A549 (cell line): ENCODE measurements at regions not wholly inside any gene's neighbourhood (a gene's known extent, or its start where the extent isn't known, plus 50 kb on each side); places are given as distances from the start of the nearest gene placed in this dataset.
"Not testable (repeated sequence)": the region's sequence is repeated elsewhere in the genome, so short reads cannot be mapped to it uniquely, and the experiment has no call there.

ENCODE experiments used
- ATAC-seq, 2 experiments: fragments of 200-7000 bp in 1 of 2; fragments of >200 bp in 1 of 2; cut with Nextera tagmentation in 1 of 2; cut with Tn5 transposase in 1 of 2; 3 replicates each; pipeline versions ENCODE4 v1.8.0 to v1.9.1; 2018 to 2020; ENCODE audit warnings: mild to moderate bottlenecking in 1 of 2, moderate library complexity in 1 of 2
- CTCF ChIA-PET: fragments of 300-600 bp; sonication (Branson Sonifier 250); formaldehyde crosslinking; extraction: SDS; loops from one replicate; lab custom pipeline; 2021; ENCODE audit warnings: antibody characterized with exemption, inconsistent platforms; lab: Yijun Ruan, JAX
- POLR2A ChIA-PET: fragments of 350-600 bp; formaldehyde crosslinking; extraction: SDS; loops from one replicate; lab custom pipeline; 2021; ENCODE audit warnings: antibody characterized with exemption, inconsistent platforms; lab: Yijun Ruan, JAX
- DNase-seq, 2 experiments: peaks; one replicate each; pipeline versions ENCODE4 v3.0.0 to v3.0.0-alpha.2; 2011 to 2016; ENCODE audit warnings: low read depth in 1 of 2, low spot score in 1 of 2
- FAIRE-seq: peaks from 2 replicates; lab custom pipeline; 2011; peaks lifted over from hg19 to GRCh38; lab: Jason Lieb, UNC
- H3K27ac ChIP-seq, 2 experiments: fragments of >200 bp; sonication (Bioruptor Twin); formaldehyde crosslinking; 3 replicates each; pipeline ENCODE4 v1.5.1; 2016 to 2017
- H3K4me1 ChIP-seq: fragments of >200 bp; sonication (Bioruptor Twin); formaldehyde crosslinking; 3 replicates; pipeline ENCODE4 v1.6.1; 2016
- H3K4me2 ChIP-seq: fragments of >200 bp; sonication (Bioruptor Twin); formaldehyde crosslinking; 3 replicates; pipeline ENCODE4 v1.6.1; 2016
- H3K4me3 ChIP-seq: fragments of >200 bp; sonication (Bioruptor Twin); formaldehyde crosslinking; 3 replicates; pipeline ENCODE4 v1.5.1; 2016
- H3K9me3 ChIP-seq: fragments of >200 bp; sonication (Bioruptor Twin); formaldehyde crosslinking; 3 replicates; pipeline ENCODE4 v1.6.1; 2016
- BCL3 ChIP-seq: fragments of >200 bp; sonication (Bioruptor Twin); formaldehyde crosslinking; IDR thresholded peaks from 3 replicates; pipeline ENCODE4 v1.6.1; 2016
- CEBPB ChIP-seq, 2 experiments: fragments of >200 bp in 1 of 2; sonication (Bioruptor Twin) in 1 of 2; formaldehyde crosslinking in 1 of 2; IDR thresholded peaks; 2 replicates each; pipeline ENCODE4 v1.6.1; 2012 to 2016
- ESRRA ChIP-seq: fragments of 150-350 bp; IDR thresholded peaks from 2 replicates; pipeline ENCODE4 v1.6.1; 2014; ENCODE audit warnings: mild to moderate bottlenecking, low read length, borderline replicate concordance
- FOXS1 ChIP-seq: fragments of 250-450 bp; sonication (Bioruptor Pico); IDR thresholded peaks from 2 replicates; pipeline ENCODE4 v1.5.0; 2020; ENCODE audit warnings: mild to moderate bottlenecking, moderate library complexity
- GATA3 ChIP-seq: IDR thresholded peaks from 2 replicates; pipeline ENCODE4 v1.6.1; 2012; ENCODE audit warnings: borderline replicate concordance
- HDAC2 ChIP-seq: fragments of 200-600 bp; sonication (generic); IDR thresholded peaks from 2 replicates; pipeline ENCODE4 v1.6.1; 2016
- HES2 ChIP-seq: fragments of >200 bp; sonication (Bioruptor Twin); formaldehyde crosslinking; IDR thresholded peaks from 2 replicates; pipeline ENCODE4 v1.6.1; 2016
- HEYL ChIP-seq: fragments of 250-450 bp; sonication (Bioruptor Pico); IDR thresholded peaks from 2 replicates; pipeline ENCODE4 v1.8.0; 2021; ENCODE audit warnings: mild to moderate bottlenecking, moderate library complexity
- HOXA7 ChIP-seq: fragments of 250-450 bp; sonication (Bioruptor Pico); IDR thresholded peaks from 2 replicates; pipeline ENCODE4 v1.5.0; 2020; ENCODE audit warnings: mild to moderate bottlenecking, moderate library complexity
- JUN ChIP-seq, 2 experiments: fragments of >200 bp; sonication (Bioruptor Twin); formaldehyde crosslinking; IDR thresholded peaks; 2 replicates in 1 of 2; 3 replicates in 1 of 2; pipeline ENCODE4 v1.6.1; 2016 to 2017
- MAZ ChIP-seq: fragments of 150-350 bp; IDR thresholded peaks from 2 replicates; pipeline ENCODE4 v1.6.1; 2014; ENCODE audit warnings: antibody characterized with exemption, low read depth, low read length, borderline replicate concordance
- REST ChIP-seq: fragments of 200-600 bp; sonication (generic); IDR thresholded peaks from 2 replicates; pipeline ENCODE4 v1.6.1; 2016; ENCODE audit warnings: antibody characterized with exemption, mild to moderate bottlenecking, moderate library complexity
- SREBF2 ChIP-seq: fragments of 450-650 bp; IDR thresholded peaks from 2 replicates; pipeline ENCODE4 v1.6.1; 2014; ENCODE audit warnings: mild to moderate bottlenecking, moderate library complexity
- ZNF302 ChIP-seq: fragments of 250-450 bp; sonication (Bioruptor Pico); IDR thresholded peaks from 2 replicates; pipeline ENCODE4 v1.9.0; 2021; ENCODE audit warnings: inconsistent platforms, mild to moderate bottlenecking, moderate library complexity
- WGBS: methylation state at CpG from one replicate; pipeline ENCODE4 v1.1.6; 2017; ENCODE audit errors: missing lambda C conversion rate; 5-methylcytosine and 5-hydroxymethylcytosine counted together

GRCh38 chr3:191985691-191986090 lies 524.7 kb downstream of the PYDC2 start:
- 30% methylated on average over 3 of the region's 3 CpGs for WGBS
- FAIRE-seq (no peak), DNase-seq (no peak)

GRCh38 chr3:191987831-191988350 lies 526.9 kb downstream of the PYDC2 start:
- DNase-seq, result no peak
- no peak for FAIRE-seq
- POLR2A ChIA-PET, result no interaction called here
- Histone ChIP-seq H3K9me3 (no peaks in the 10 kb centered on the region), H3K4me1 (no peaks in the 10 kb centered on the region), H3K27ac (no peak overlapping the region), H3K4me2 (no peak overlapping the region), H3K4me3 (no peak overlapping the region)
- 18% methylated on average over 1 of the region's 1 CpG for WGBS
- no peak for ATAC-seq
- TF ChIP-seq SREBF2 (no peak), ESRRA (no peak), HEYL (CRISPR knock-in tag) (no peak), BCL3 (no peak), ZNF302 (CRISPR knock-in tag) (no peak), HES2 (no peak)
- CTCF ChIA-PET, result no interaction called here

More at GRCh38 chr3:191985691-191986090, 524.7 kb downstream of the PYDC2 start:
- H3K27ac ChIP-seq, result no peak overlapping the region
- CTCF ChIA-PET, result no interaction called here
- H3K9me3 ChIP-seq, result no peaks in the 10 kb centered on the region
- no peak for ATAC-seq
- H3K4me1 ChIP-seq, result no peaks in the 10 kb centered on the region
- POLR2A ChIA-PET, result no interaction called here
- no peak overlapping the region for H3K4me3 ChIP-seq
- H3K4me2 ChIP-seq, result no peak overlapping the region
- TF ChIP-seq JUN (IDR thresholded peaks at IDR 0.05) (no peak), HOXA7 (CRISPR knock-in tag) (no peak), BCL3 (no peak), GATA3 (no peak), HES2 (no peak), FOXS1 (CRISPR knock-in tag) (no peak), CEBPB (IDR thresholded peaks at IDR 0.05) (no peak), REST (no peak), HDAC2 (no peak), MAZ (no peak)

GRCh38 chr3:191993952-191994351 lies 533.0 kb downstream of the PYDC2 start:
- ATAC-seq, POLR2A ChIA-PET: not testable (repeated sequence)

More at GRCh38 chr3:191993952-191994351, 533.0 kb downstream of the PYDC2 start:
- H3K4me2 ChIP-seq, H3K4me3 ChIP-seq, FAIRE-seq, H3K9me3 ChIP-seq, CTCF ChIA-PET, H3K27ac ChIP-seq, DNase-seq, H3K4me1 ChIP-seq: not testable (repeated sequence)
- 23% methylated on average over 4 of the region's 4 CpGs for WGBS
